ENCODE measurements at regions not wholly inside any gene's neighbourhood (a gene's known extent, or its start where the extent isn't known, plus 50 kb on each side); places are given as distances from the start of the nearest gene placed in this dataset.

- TF ChIP-seq, protein P1, sequence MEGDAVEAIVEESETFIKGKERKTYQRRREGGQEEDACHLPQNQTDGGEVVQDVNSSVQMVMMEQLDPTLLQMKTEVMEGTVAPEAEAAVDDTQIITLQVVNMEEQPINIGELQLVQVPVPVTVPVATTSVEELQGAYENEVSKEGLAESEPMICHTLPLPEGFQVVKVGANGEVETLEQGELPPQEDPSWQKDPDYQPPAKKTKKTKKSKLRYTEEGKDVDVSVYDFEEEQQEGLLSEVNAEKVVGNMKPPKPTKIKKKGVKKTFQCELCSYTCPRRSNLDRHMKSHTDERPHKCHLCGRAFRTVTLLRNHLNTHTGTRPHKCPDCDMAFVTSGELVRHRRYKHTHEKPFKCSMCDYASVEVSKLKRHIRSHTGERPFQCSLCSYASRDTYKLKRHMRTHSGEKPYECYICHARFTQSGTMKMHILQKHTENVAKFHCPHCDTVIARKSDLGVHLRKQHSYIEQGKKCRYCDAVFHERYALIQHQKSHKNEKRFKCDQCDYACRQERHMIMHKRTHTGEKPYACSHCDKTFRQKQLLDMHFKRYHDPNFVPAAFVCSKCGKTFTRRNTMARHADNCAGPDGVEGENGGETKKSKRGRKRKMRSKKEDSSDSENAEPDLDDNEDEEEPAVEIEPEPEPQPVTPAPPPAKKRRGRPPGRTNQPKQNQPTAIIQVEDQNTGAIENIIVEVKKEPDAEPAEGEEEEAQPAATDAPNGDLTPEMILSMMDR (IDR thresholded peaks at IDR 0.05) = no peak
- no peak for TF ChIP-seq EZH2 (IDR thresholded peaks at IDR 0.05; ENCODE audit: borderline replicate concordance, insufficient read depth, low read depth, low read length, poor library complexity, severe bottlenecking)
These were observed 61.2 kb downstream of the VIP start for GRCh38 chr6:152811785-152812184.
